ENCODE measurements at regions not wholly inside any gene's neighbourhood (a gene's known extent, or its start where the extent isn't known, plus 50 kb on each side); places are given as distances from the start of the nearest gene placed in this dataset.
A peak's percentile ranks its signal among the peaks of the same experiment; 100 is the strongest.

DNA sequence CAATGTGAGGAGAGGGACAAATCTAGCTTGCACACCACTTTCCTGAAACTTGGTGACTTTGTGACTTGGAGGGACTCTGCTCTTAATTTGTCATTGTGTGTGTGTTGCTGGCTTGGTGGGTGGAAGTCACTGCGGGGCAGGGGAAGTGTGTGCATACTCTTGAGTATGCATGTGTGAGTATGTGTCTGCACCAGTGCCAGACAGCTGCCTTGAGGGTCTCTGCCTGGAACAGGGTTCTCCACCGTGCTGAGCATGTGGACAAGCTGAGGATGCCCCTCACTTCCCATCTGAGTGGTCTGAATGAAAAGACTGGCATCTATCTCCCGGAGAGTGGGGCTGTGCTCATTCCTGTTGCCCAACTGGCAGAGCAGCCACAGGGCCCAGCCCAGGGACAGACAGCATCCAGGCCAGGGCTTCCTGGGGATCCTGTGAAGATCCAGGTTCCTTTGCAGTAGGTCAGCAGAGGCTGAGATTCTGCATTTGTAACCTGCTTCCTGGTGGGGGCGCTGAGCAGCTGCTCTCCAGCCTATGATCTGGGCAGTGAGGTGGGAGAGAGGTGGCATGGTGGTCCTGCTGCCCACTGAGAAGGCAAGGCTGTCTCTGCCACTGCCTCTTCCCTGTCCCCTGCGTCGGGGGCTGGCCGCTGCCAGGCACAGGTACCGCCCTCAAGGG lies 138.9 kb upstream of the HAAO start:
- Histone ChIP-seq H3K4me1 (ENCODE audit: insufficient read depth, low read length) (peaks cover 54% of the 10 kb centered on the region), H3K36me3 (ENCODE audit: insufficient read depth, low read length) (no peaks in the 10 kb centered on the region), H3K9me3 (ENCODE audit: low read length) (no peaks in the 10 kb centered on the region), H3K27me3 (ENCODE audit: insufficient read depth, low read length) (no peaks in the 10 kb centered on the region), H2AFZ (ENCODE audit: low read depth, low read length) (no peak overlapping the region), H3K4me3 (ENCODE audit: low read length) (no peak overlapping the region)

DNA sequence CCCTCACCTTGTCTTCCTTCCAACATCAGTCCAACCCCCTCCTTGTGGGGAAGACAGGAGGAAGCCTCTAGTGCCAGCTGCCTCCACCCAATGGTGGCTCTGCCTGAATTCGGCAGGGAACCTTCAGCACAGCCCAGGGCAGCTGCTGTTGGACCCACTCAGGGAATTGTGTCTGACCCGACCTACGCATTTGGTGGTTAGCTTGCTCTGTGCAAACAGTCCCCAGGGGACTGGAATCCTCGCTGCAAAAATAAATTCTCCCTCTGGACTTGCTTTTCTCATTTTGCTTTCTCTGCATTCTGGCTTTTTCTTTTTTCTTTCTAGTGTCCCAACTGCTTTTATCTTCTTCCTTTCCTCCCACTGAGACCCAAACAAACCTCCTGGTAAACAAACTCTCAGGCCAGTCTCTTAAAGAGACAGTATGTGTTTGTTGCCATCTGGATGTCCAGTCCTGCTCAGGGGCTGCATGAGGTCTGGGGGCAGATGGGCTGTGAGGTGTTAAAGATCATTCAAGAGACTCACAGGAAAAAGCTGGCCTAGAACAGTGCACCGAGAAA lies 137.7 kb upstream of the HAAO start:
- H2AFZ ChIP-seq (ENCODE audit: low read depth, low read length): peak overlapping the region; percentile 20
- peaks cover 62% of the 10 kb centered on the region for H3K4me1 ChIP-seq (ENCODE audit: insufficient read depth, low read length)
- H3K36me3 ChIP-seq (ENCODE audit: insufficient read depth, low read length): no peaks in the 10 kb centered on the region
- no peaks in the 10 kb centered on the region for H3K27me3 ChIP-seq (ENCODE audit: insufficient read depth, low read length)
- H3K9me3 ChIP-seq (ENCODE audit: low read length): no peaks in the 10 kb centered on the region
- no peak overlapping the region for H3K4me3 ChIP-seq (ENCODE audit: low read length)

DNA sequence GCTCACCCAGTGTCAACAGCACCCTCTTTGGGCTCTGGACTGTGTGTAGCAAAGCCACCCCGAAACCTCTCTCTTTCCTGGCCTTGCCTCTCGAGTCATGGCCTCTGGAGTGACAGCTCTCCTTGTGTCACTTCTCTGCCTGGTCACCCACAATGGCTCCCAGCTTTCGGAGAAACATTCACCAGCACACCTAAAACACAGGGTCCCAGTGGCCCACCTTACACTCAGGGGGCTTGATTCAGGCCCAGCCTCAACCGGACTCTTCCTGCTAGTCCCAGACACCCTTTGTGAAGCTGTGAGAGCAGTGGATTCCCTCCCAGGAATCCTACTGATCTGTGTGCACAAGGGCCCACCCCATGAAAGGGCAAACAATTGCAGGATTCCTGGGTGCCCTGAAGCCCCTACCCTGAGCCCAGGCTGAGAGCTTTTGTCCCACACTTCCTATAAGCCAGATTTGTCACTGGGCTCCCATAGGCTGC lies 137.2 kb upstream of the HAAO start:
- Histone ChIP-seq H3K27me3 (ENCODE audit: insufficient read depth, low read length) (no peaks in the 10 kb centered on the region), H3K4me1 (ENCODE audit: insufficient read depth, low read length) (peaks cover 62% of the 10 kb centered on the region), H2AFZ (ENCODE audit: low read depth, low read length) (peak overlapping the region; percentile 20), H3K36me3 (ENCODE audit: insufficient read depth, low read length) (no peaks in the 10 kb centered on the region), H3K4me3 (ENCODE audit: low read length) (no peak overlapping the region), H3K9me3 (ENCODE audit: low read length) (no peaks in the 10 kb centered on the region)

DNA sequence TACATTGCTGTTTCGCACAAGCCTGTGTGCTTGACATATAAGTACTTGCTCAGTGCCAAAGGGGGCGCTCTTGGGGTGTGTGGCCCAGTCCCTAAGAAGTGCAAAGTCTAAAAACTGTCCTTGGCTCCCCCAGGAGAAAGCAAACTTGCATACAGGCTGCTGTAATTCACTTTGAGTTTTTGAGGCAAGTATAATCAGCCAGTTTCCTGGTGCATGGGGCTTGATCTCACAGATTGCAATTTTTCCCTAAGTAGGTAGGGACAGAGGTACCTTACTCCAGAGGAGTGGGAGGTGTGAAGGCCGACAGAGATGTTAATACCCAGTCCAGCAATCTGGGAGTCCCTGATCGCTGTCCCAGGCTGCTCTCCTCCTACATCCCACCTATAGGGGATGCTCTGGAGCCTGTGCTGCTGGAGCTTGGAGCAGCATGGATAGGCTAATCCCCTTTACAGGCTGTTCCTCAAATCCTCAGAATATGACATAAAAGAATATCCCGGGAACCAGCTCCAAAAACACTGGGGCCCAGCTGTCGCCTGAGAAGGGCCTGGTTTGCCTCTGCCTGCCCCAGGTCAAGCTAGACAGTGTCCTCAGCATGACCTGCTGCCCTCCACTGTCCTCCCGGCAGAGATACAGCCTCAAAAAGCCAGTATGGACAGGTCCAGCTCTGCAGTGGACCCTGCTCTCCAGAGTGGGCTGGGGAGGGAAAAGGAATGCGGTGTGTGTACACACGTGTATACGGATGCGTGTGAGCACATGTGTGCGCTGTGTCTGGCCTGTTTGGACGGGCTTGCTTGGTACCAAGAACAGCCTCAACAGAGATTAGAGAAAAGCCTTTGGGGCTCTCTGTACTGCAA lies 136.5 kb upstream of the HAAO start:
- Histone ChIP-seq H3K4me1 (ENCODE audit: insufficient read depth, low read length) (peaks cover 63% of the 10 kb centered on the region), H3K36me3 (ENCODE audit: insufficient read depth, low read length) (no peaks in the 10 kb centered on the region), H2AFZ (ENCODE audit: low read depth, low read length) (no peak overlapping the region), H3K9me3 (ENCODE audit: low read length) (no peaks in the 10 kb centered on the region), H3K4me3 (ENCODE audit: low read length) (no peak overlapping the region), H3K27me3 (ENCODE audit: insufficient read depth, low read length) (no peaks in the 10 kb centered on the region)

DNA sequence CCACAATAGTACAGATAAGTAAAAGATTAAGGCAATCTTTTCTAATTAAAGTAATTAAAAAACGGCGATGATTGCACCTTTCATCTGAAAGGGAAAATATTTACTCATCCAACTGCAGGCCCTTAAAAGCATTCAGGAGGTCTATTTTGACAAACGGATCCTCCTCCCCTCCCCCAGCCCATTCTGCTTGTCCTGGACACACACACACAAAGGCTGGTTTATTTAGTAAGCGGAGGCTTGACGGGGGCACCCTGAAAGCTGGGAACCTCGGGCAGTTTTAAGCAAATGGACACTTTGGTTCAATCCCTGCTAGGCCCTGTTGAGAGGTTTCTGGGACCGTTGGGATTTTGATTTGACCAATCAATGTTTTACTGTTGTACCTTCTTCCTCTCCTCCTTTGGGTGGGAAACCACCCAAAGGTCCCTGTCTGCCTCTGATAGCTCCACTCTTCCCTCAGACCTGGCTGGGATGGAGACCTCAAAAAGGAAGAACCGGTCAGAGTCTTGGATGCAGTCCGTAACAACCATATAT lies 135.8 kb upstream of the HAAO start:
- H3K27me3 ChIP-seq (ENCODE audit: insufficient read depth, low read length): no peaks in the 10 kb centered on the region
- no peaks in the 10 kb centered on the region for H3K36me3 ChIP-seq (ENCODE audit: insufficient read depth, low read length)
- H2AFZ ChIP-seq (ENCODE audit: low read depth, low read length): no peak overlapping the region
- peaks cover 69% of the 10 kb centered on the region for H3K4me1 ChIP-seq (ENCODE audit: insufficient read depth, low read length)
- no peak overlapping the region for H3K4me3 ChIP-seq (ENCODE audit: low read length)
- no peaks in the 10 kb centered on the region for H3K9me3 ChIP-seq (ENCODE audit: low read length)

DNA sequence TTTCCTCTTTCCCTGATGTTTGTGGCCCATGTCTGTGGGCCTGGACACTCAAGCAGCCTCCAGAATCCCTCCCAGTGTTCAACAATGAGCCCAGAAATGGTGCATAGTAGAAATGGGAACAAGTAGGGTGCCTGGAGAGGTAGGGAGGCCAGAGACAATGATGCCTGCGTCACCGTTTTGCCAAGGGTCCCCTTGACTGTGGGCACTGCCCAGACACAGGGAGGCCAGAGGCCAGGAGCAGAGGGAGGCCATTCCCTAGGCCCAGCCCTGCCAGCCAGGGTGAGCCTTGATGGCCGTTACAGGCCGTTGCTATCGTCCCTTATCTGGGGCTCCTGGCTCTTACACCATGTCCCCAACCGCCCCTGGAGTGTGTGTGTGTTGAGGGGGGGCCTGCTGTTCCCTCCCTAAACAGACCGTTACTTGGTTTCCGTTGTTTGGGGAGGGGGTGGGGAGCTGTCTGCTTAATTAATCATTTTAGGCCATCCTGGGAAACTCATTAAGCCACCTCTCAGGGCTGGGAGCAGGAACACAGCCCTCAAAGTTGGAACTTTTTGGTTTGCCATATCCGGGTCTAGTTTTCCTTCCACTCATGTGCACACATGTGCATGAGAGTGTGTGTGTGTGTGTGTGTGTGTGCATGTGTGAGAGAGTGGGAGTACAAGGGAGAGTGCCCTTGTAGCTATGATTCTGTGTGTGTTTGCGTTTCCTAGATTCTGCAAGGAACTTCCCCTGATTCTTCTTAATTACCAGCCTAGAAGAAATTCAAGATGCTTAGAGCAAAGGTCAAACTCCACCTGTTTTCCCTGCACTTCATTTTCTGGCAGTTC lies 135.2 kb upstream of the HAAO start:
- H3K36me3 ChIP-seq (ENCODE audit: insufficient read depth, low read length): no peaks in the 10 kb centered on the region
- H3K27me3 ChIP-seq (ENCODE audit: insufficient read depth, low read length): no peaks in the 10 kb centered on the region
- no peaks in the 10 kb centered on the region for H3K9me3 ChIP-seq (ENCODE audit: low read length)
- H3K4me3 ChIP-seq (ENCODE audit: low read length): no peak overlapping the region
- no peak overlapping the region for H2AFZ ChIP-seq (ENCODE audit: low read depth, low read length)
- peaks cover 75% of the 10 kb centered on the region for H3K4me1 ChIP-seq (ENCODE audit: insufficient read depth, low read length)

DNA sequence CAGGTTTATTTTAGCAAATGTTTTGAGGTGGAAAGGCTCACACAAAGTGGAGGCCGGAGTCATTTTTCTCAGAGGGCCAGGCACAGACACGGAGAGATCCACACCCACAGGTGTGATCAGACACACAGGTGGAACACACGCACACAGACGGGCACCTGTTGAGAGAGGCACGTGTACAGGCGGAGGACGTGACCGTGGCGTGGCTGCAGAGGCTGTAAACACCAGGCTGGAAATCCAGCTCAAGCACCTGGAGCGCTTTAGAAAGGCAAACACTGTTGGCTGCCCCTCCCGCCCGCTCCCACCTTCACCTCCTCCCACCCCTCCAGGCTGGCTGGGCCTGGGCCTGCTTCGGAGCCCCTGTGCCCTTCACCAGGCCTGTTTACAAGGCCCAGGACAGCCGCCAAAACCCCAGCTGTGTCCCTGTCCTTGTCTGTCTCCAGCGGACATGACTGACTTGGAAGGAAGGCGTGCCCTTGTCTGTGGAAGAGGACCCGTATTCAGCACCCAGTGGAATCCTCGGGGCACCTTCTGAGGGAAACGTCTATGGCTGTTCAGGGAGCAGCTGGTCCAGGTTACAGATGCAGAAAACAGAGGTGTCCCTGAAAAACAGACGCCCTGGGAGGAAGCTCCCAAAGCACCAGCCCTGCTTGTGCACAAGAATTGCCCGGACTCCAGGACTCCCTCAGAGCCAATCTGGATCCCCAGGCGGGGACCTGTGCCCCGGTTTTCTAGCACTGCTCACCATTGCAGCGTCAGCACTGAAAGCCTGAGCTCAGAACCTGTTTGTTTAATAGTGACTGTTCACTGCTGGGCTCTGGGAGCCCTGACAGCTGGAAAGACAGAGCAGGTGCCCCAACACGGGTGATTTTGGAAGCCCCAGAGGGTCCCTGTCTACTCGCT lies 134.3 kb upstream of the HAAO start:
- peaks cover 77% of the 10 kb centered on the region for H3K4me1 ChIP-seq (ENCODE audit: insufficient read depth, low read length)
- H2AFZ ChIP-seq (ENCODE audit: low read depth, low read length): no peak overlapping the region
- no peak overlapping the region for H3K4me3 ChIP-seq (ENCODE audit: low read length)
- no peaks in the 10 kb centered on the region for H3K9me3 ChIP-seq (ENCODE audit: low read length)
- no peaks in the 10 kb centered on the region for H3K36me3 ChIP-seq (ENCODE audit: insufficient read depth, low read length)
- no peaks in the 10 kb centered on the region for H3K27me3 ChIP-seq (ENCODE audit: insufficient read depth, low read length)

DNA sequence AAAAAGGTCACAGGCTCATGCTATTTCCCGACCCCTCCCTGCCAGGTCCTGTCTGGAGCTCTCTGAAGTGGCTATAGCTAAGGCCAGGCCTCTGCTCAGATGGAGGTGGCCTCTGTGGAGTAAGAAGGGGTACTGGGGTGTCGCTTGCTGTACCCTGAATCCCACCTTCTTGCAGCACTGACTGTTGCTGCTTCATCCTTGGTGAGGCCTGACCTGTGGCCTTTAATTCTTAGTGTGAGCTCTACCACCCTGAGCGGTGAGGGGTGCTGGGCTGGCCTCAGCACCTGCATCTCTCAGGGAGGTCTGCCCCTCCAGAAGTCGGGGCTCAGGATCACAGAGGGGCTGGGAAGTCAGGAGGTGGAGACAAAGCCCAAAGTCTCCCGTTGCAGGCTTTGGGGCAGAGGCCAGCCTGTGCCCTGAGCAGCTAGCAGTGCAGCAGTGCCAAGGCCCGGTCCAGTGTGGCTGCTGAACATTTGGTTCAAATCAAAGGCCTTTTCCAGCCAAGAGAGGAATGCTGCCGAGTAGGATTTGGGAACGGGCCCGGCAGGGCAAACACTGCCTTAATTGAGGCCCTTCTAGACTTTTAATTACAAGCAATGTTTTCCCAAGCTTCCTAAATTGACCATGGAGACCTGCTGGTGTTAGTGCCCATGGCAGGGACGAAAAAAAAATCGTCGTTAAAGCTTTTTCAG lies 133.5 kb upstream of the HAAO start:
- no peak overlapping the region for H2AFZ ChIP-seq (ENCODE audit: low read depth, low read length)
- H3K4me3 ChIP-seq (ENCODE audit: low read length): no peak overlapping the region
- H3K4me1 ChIP-seq (ENCODE audit: insufficient read depth, low read length): peaks cover 77% of the 10 kb centered on the region
- no peaks in the 10 kb centered on the region for H3K36me3 ChIP-seq (ENCODE audit: insufficient read depth, low read length)
- H3K27me3 ChIP-seq (ENCODE audit: insufficient read depth, low read length): no peaks in the 10 kb centered on the region
- no peaks in the 10 kb centered on the region for H3K9me3 ChIP-seq (ENCODE audit: low read length)

DNA sequence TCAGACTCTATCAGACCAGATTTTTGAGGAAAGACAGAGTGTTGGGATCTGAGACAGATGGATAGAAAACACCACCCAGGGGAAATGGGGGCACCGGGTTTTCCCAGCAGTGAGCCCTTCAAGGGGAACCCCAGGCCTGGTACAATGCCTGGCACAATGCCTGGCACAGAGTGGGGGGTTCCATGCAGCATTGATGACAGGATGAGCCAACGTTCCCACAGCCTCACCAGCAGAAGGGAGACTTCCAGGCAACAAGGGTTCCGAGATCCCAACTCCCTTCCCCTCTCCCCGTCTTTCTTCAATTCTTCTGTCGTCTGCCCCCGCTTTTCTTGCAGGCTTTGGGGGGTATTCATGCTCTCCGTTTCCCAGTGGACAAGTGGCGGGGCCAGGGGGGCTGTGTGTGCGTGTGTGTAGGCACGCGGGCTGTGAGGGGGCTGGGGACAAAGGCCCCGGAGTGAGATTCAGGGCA lies 132.1 kb upstream of the HAAO start:
- Histone ChIP-seq H3K4me3 (ENCODE audit: low read length) (peak overlapping the region; percentile 2), H3K9me3 (ENCODE audit: low read length) (no peaks in the 10 kb centered on the region), H3K27me3 (ENCODE audit: insufficient read depth, low read length) (no peaks in the 10 kb centered on the region), H3K36me3 (ENCODE audit: insufficient read depth, low read length) (no peaks in the 10 kb centered on the region), H3K4me1 (ENCODE audit: insufficient read depth, low read length) (peaks cover 66% of the 10 kb centered on the region), H2AFZ (ENCODE audit: low read depth, low read length) (peak overlapping the region; percentile 46)

DNA sequence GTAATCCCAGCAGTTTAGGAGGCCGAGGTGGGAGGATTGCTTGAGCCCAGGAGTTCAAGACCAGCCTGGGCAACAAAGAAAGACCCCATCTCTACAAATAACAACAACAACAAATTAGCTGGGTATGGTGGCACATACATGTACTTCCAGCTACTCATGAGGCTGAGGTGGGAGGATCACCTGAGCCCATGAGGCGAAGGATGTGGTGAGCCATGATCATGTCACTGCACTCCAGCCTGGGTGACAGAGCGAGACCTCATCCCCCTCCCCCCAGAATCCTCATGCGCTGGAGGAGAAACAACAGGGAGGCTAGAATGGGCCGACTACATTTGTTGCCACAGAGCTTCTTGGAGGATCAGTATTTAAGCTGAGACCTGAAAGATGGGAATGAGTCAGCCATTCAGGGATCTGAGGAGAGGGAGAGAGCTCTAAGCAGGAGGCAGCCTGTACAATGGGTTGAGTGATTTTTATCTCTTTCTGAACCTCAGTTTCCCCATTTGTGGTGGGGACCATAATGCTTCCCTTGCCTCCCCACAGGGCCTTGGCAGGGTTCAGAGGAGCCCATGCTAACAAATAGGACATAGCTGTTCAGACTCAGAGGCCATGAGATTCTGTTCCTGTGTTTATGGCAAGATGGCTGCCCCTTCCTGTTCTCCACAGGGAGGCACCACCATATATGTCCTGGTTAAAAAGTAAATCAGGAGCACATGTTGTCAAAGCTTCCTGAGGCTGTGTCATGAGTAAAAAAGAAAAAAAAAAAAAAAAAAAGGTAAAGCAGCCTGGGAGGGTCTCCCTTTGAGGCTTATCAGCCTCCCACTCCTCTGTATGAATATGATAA lies 131.4 kb upstream of the HAAO start:
- H3K27me3 ChIP-seq (ENCODE audit: insufficient read depth, low read length): no peaks in the 10 kb centered on the region
- H2AFZ ChIP-seq (ENCODE audit: low read depth, low read length): no peak overlapping the region
- peaks cover 60% of the 10 kb centered on the region for H3K4me1 ChIP-seq (ENCODE audit: insufficient read depth, low read length)
- no peaks in the 10 kb centered on the region for H3K9me3 ChIP-seq (ENCODE audit: low read length)
- no peaks in the 10 kb centered on the region for H3K36me3 ChIP-seq (ENCODE audit: insufficient read depth, low read length)
- H3K4me3 ChIP-seq (ENCODE audit: low read length): peak overlapping the region; percentile 2
